ENCODE measurements at regions not wholly inside any gene's neighbourhood (a gene's known extent, or its start where the extent isn't known, plus 50 kb on each side); places are given as distances from the start of the nearest gene placed in this dataset.

DNA sequence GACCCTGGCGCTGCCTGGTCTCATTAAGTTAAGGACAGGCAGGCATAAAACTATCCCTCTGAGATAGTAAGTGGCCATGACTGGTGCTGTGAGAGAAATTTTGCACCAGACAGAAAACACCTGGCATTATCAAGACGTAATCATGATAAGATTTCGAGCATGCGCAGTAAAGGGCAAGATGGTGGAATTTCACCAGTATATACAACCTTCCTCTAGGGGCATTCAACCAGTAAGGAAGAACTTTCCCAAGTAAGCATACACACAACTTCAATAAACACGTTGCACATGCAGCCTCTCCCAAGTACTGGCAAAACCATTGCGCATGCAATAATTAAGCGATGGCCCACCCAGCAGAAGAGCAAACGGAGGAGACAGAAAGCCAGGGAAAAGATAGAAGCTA, 1376.4 kb upstream of the CRIM1 start:
- no TSS peak for BruUV-seq (replicated peaks)
- TF ChIP-seq CTCF (conservative IDR thresholded peaks at IDR 0.05; ENCODE audit: low read length) (no peak), EZH2phosphoT487 (IDR thresholded peaks at IDR 0.05; ENCODE audit: borderline replicate concordance, low read depth, low read length) (no peak)
- ChIA-PET POLR2A (no interaction called here), CTCF (ENCODE audit: unreplicated experiment) (no interaction called here)
- Histone ChIP-seq H3K9me2 (ENCODE audit: insufficient read depth, low read length) (no peaks in the 10 kb centered on the region), H2AFZ (ENCODE audit: low read length) (no peak overlapping the region), H3K4me2 (ENCODE audit: low read length) (no peak overlapping the region), H3K4me3 (ENCODE audit: low read depth, low read length, poor library complexity, severe bottlenecking) (no peak overlapping the region), H3K36me3 (ENCODE audit: insufficient read depth, low read length) (no peaks in the 10 kb centered on the region), H3K4me1 (ENCODE audit: insufficient read depth, low read length, poor library complexity, severe bottlenecking) (no peaks in the 10 kb centered on the region), H3K9me3 (ENCODE audit: low read length) (no peaks in the 10 kb centered on the region), H3K27ac (ENCODE audit: low read depth, low read length, poor library complexity, severe bottlenecking) (no peak overlapping the region), H4K20me1 (ENCODE audit: insufficient read depth, low read length) (no peaks in the 10 kb centered on the region), H3K79me2 (ENCODE audit: insufficient read depth, low read depth, low read length) (no peaks in the 10 kb centered on the region)
- DNase-seq (ENCODE audit: low spot score): no peak
- intact Hi-C loops (cut with micrococcal nuclease; ENCODE audit: unreplicated experiment): no loop called here

GRCh38 chr2:34961822-34962221, 1362.7 kb upstream of the FAM98A start:
- BruUV-seq (replicated peaks): no TSS peak
- H3K9me2 ChIP-seq (ENCODE audit: insufficient read depth, low read length): no peaks in the 10 kb centered on the region
- H3K36me3 ChIP-seq (ENCODE audit: insufficient read depth, low read length): no peaks in the 10 kb centered on the region
- TF ChIP-seq EZH2phosphoT487 (IDR thresholded peaks at IDR 0.05; ENCODE audit: borderline replicate concordance, low read depth, low read length) (no peak), CTCF (conservative IDR thresholded peaks at IDR 0.05; ENCODE audit: low read length) (no peak)
- H4K20me1 ChIP-seq (ENCODE audit: insufficient read depth, low read length): no peaks in the 10 kb centered on the region
- no peak for DNase-seq (ENCODE audit: low spot score)
- intact Hi-C loops (cut with micrococcal nuclease; ENCODE audit: unreplicated experiment): no loop called here
- ChIA-PET CTCF (ENCODE audit: unreplicated experiment) (no interaction called here), POLR2A (interaction anchor here (0.7 kb wide), 1 partner anchor 52 kb away, joined by 3 read pairs; no protein-coding TSS in a partner anchor)
- H3K4me1 ChIP-seq (ENCODE audit: insufficient read depth, low read length, poor library complexity, severe bottlenecking): no peaks in the 10 kb centered on the region
- no peak overlapping the region for H2AFZ ChIP-seq (ENCODE audit: low read length)
- H3K27ac ChIP-seq (ENCODE audit: low read depth, low read length, poor library complexity, severe bottlenecking): no peak overlapping the region
- H3K4me2 ChIP-seq (ENCODE audit: low read length): no peak overlapping the region
- H3K79me2 ChIP-seq (ENCODE audit: insufficient read depth, low read depth, low read length): no peaks in the 10 kb centered on the region
- no peaks in the 10 kb centered on the region for H3K9me3 ChIP-seq (ENCODE audit: low read length)
- H3K4me3 ChIP-seq (ENCODE audit: low read depth, low read length, poor library complexity, severe bottlenecking): no peak overlapping the region

GRCh38 chr2:34954758-34955157, 1355.7 kb upstream of the FAM98A start:
- intact Hi-C loops (cut with micrococcal nuclease; ENCODE audit: unreplicated experiment): no loop called here
- Histone ChIP-seq H3K4me1 (ENCODE audit: insufficient read depth, low read length, poor library complexity, severe bottlenecking) (no peaks in the 10 kb centered on the region), H3K4me2 (ENCODE audit: low read length) (no peak overlapping the region), H4K20me1 (ENCODE audit: insufficient read depth, low read length) (no peaks in the 10 kb centered on the region), H2AFZ (ENCODE audit: low read length) (no peak overlapping the region), H3K36me3 (ENCODE audit: insufficient read depth, low read length) (no peaks in the 10 kb centered on the region), H3K4me3 (ENCODE audit: low read depth, low read length, poor library complexity, severe bottlenecking) (no peak overlapping the region), H3K9me3 (ENCODE audit: low read length) (no peaks in the 10 kb centered on the region), H3K79me2 (ENCODE audit: insufficient read depth, low read depth, low read length) (no peaks in the 10 kb centered on the region), H3K9me2 (ENCODE audit: insufficient read depth, low read length) (no peaks in the 10 kb centered on the region), H3K27ac (ENCODE audit: low read depth, low read length, poor library complexity, severe bottlenecking) (no peak overlapping the region)
- ChIA-PET CTCF (ENCODE audit: unreplicated experiment) (no interaction called here), POLR2A (interaction anchor here (0.7 kb wide), 1 partner anchor 689 kb away, joined by 3 read pairs; no protein-coding TSS in a partner anchor)
- no peak for DNase-seq (ENCODE audit: low spot score)
- TF ChIP-seq EZH2phosphoT487 (IDR thresholded peaks at IDR 0.05; ENCODE audit: borderline replicate concordance, low read depth, low read length): no peak
- no peak for TF ChIP-seq CTCF (conservative IDR thresholded peaks at IDR 0.05; ENCODE audit: low read length)
- BruUV-seq (replicated peaks): no TSS peak

Data from OCI-LY7 (cell line).